ENCODE measurements at regions not wholly inside any gene's neighbourhood (a gene's known extent, or its start where the extent isn't known, plus 50 kb on each side); places are given as distances from the start of the nearest gene placed in this dataset.

GRCh38 chr10:123526356-123527064 lies 139.6 kb upstream of the GPR26 start:
- DNase-seq (ENCODE audit: low spot score) = no peak

GRCh38 chr10:123527151-123527550 lies 139.0 kb upstream of the GPR26 start:
- DNase-seq (ENCODE audit: low spot score) = no peak

- DNase-seq (ENCODE audit: low spot score) = no peak
Measured at GRCh38 chr10:123529146-123529760, 136.9 kb upstream of the GPR26 start.

GRCh38 chr10:123530166-123530870 lies 135.8 kb upstream of the GPR26 start:
- no peak for DNase-seq (ENCODE audit: low spot score)

GRCh38 chr10:123535386-123535785 lies 130.8 kb upstream of the GPR26 start:
- no peak for DNase-seq (ENCODE audit: low spot score)

- no peak for DNase-seq (ENCODE audit: low spot score)
Measured at GRCh38 chr10:123536176-123536845, 129.8 kb upstream of the GPR26 start.

GRCh38 chr10:123537188-123537961 lies 128.8 kb upstream of the GPR26 start:
- DNase-seq (ENCODE audit: low spot score) = no peak

- no peak for DNase-seq (ENCODE audit: low spot score)
Measured at GRCh38 chr10:123538401-123539320, 127.5 kb upstream of the GPR26 start.

GRCh38 chr10:123544986-123545385 lies 121.2 kb upstream of the GPR26 start:
- DNase-seq (ENCODE audit: low spot score) = no peak

GRCh38 chr10:123548770-123549169 lies 117.4 kb upstream of the GPR26 start:
- DNase-seq (ENCODE audit: low spot score) = no peak

GRCh38 chr10:123549761-123550454 lies 116.2 kb upstream of the GPR26 start:
- DNase-seq (ENCODE audit: low spot score) = no peak

- DNase-seq (ENCODE audit: low spot score) = no peak
Measured at GRCh38 chr10:123550675-123551096, 115.5 kb upstream of the GPR26 start.

GRCh38 chr10:123551259-123551658 lies 114.9 kb upstream of the GPR26 start:
- DNase-seq (ENCODE audit: low spot score) = no peak

- no peak for DNase-seq (ENCODE audit: low spot score)
Measured at GRCh38 chr10:123552760-123553554, 113.2 kb upstream of the GPR26 start.

GRCh38 chr10:123553810-123554430 lies 112.2 kb upstream of the GPR26 start:
- no peak for DNase-seq (ENCODE audit: low spot score)

- no peak for DNase-seq (ENCODE audit: low spot score)
Measured at GRCh38 chr10:123554656-123555055, 111.5 kb upstream of the GPR26 start.

- no peak for DNase-seq (ENCODE audit: low spot score)
Measured at GRCh38 chr10:123555616-123556015, 110.5 kb upstream of the GPR26 start.

- no peak for DNase-seq (ENCODE audit: low spot score)
Measured at GRCh38 chr10:123556049-123556448, 110.1 kb upstream of the GPR26 start.

GRCh38 chr10:123556736-123557135 lies 109.4 kb upstream of the GPR26 start:
- no peak for DNase-seq (ENCODE audit: low spot score)
